H9 (cell line): ENCODE measurements at regions not wholly inside any gene's neighbourhood (a gene's known extent, or its start where the extent isn't known, plus 50 kb on each side); places are given as distances from the start of the nearest gene placed in this dataset.

Experiments
- DNase-seq: peaks from one replicate; pipeline ENCODE4 v3.0.0-alpha.2; 2017
- H2AFZ ChIP-seq: one replicate; pipeline ENCODE4 v1.6.1; 2013; ENCODE audit warnings: mild to moderate bottlenecking, low read length, control low read depth, moderate library complexity
- H2AK5ac ChIP-seq: 2 replicates; pipeline ENCODE4 v1.6.1; 2013; ENCODE audit warnings: low read length, control low read depth, mixed read lengths; ENCODE audit not compliant: insufficient read length
- H2BK120ac ChIP-seq: one replicate; pipeline ENCODE4 v1.6.1; 2013; ENCODE audit warnings: low read depth, mild to moderate bottlenecking, low read length, control low read depth, inconsistent platforms; ENCODE audit not compliant: poor library complexity, severe bottlenecking
- H2BK12ac ChIP-seq: 2 replicates; pipeline ENCODE4 v1.6.1; 2013; ENCODE audit warnings: low read length, control low read depth, mixed read lengths, low read depth; ENCODE audit not compliant: insufficient read length
- H2BK15ac ChIP-seq: 2 replicates; pipeline ENCODE4 v1.6.1; 2013; ENCODE audit warnings: low read depth, low read length, control low read depth
- H2BK20ac ChIP-seq: one replicate; pipeline ENCODE4 v1.6.1; 2013; ENCODE audit warnings: low read depth, mild to moderate bottlenecking, low read length, control low read depth, inconsistent platforms; ENCODE audit not compliant: poor library complexity, severe bottlenecking
- H2BK5ac ChIP-seq: 2 replicates; pipeline ENCODE4 v1.6.1; 2013; ENCODE audit warnings: low read length, control low read depth, mixed read lengths; ENCODE audit not compliant: insufficient read length
- H3K14ac ChIP-seq: 2 replicates; pipeline ENCODE4 v1.6.1; 2013; ENCODE audit warnings: low read length, control low read depth; ENCODE audit not compliant: insufficient read depth
- H3K18ac ChIP-seq: 2 replicates; pipeline ENCODE4 v1.6.1; 2013; ENCODE audit warnings: low read depth, mild to moderate bottlenecking, mixed read lengths, low read length, control low read depth; ENCODE audit not compliant: insufficient read length
- H3K23ac ChIP-seq: 2 replicates; pipeline ENCODE4 v1.6.1; 2013; ENCODE audit warnings: low read length, control low read depth, mixed read lengths, low read depth; ENCODE audit not compliant: insufficient read length
- H3K23me2 ChIP-seq: 2 replicates; pipeline ENCODE4 v1.6.1; 2013; ENCODE audit warnings: low read depth, mild to moderate bottlenecking, mixed read lengths, low read length, control low read depth; ENCODE audit not compliant: insufficient read length, poor library complexity, severe bottlenecking
- H3K27ac ChIP-seq: 2 replicates; pipeline ENCODE4 v1.5.1; 2013; ENCODE audit warnings: low read length, control low read depth, mixed read lengths, low read depth; ENCODE audit not compliant: insufficient read length
- H3K27me3 ChIP-seq: 2 replicates; pipeline ENCODE4 v1.6.1; 2013; ENCODE audit warnings: low read length, control low read depth, inconsistent platforms; ENCODE audit not compliant: insufficient read depth
- H3K4ac ChIP-seq: 2 replicates; pipeline ENCODE4 v1.6.1; 2013; ENCODE audit warnings: low read depth, mild to moderate bottlenecking, control low read depth, inconsistent platforms, low read length, moderate library complexity
- H3K4me1 ChIP-seq: 2 replicates; pipeline ENCODE4 v1.6.1; 2013; ENCODE audit warnings: low read length, control low read depth, inconsistent platforms; ENCODE audit not compliant: insufficient read depth
- H3K4me2 ChIP-seq: 2 replicates; pipeline ENCODE4 v1.6.1; 2013; ENCODE audit warnings: low read length, control low read depth, mixed read lengths; ENCODE audit not compliant: insufficient read length, insufficient read depth
- H3K56ac ChIP-seq: 2 replicates; pipeline ENCODE4 v1.6.1; 2013; ENCODE audit warnings: low read depth, mild to moderate bottlenecking, mixed read lengths, low read length, control low read depth; ENCODE audit not compliant: insufficient read length
- H3K79me1 ChIP-seq: 2 replicates; pipeline ENCODE4 v1.6.1; 2013; ENCODE audit warnings: low read depth, mild to moderate bottlenecking, moderate library complexity, low read length, control low read depth, inconsistent platforms; ENCODE audit not compliant: insufficient read depth, poor library complexity, severe bottlenecking
- H3K79me2 ChIP-seq: 2 replicates; pipeline ENCODE4 v1.6.1; 2013; ENCODE audit warnings: low read length, control low read depth, inconsistent platforms; ENCODE audit not compliant: insufficient read depth
- H3K9ac ChIP-seq: 2 replicates; pipeline ENCODE4 v1.6.1; 2013; ENCODE audit warnings: low read length, control low read depth, mixed read lengths; ENCODE audit not compliant: insufficient read length; ENCODE audit errors: extremely low read depth
- H3K9me3 ChIP-seq: one replicate; pipeline ENCODE4 v1.6.1; 2013; ENCODE audit warnings: low read depth, low read length, inconsistent platforms; ENCODE audit not compliant: control insufficient read depth
- H3T11ph ChIP-seq: one replicate; pipeline ENCODE4 v1.6.1; 2013; ENCODE audit warnings: mild to moderate bottlenecking, low read length, control low read depth, inconsistent platforms
- H4K20me1 ChIP-seq: one replicate; pipeline ENCODE4 v1.6.1; 2013; ENCODE audit not compliant: control insufficient read depth, insufficient read length, insufficient read depth
- H4K5ac ChIP-seq: 2 replicates; pipeline ENCODE4 v1.6.1; 2013; ENCODE audit warnings: low read depth, mild to moderate bottlenecking, mixed read lengths, low read length, control low read depth; ENCODE audit not compliant: insufficient read length
- H4K8ac ChIP-seq: replicated peaks from 2 replicates; pipeline ENCODE4 v1.6.1; 2013; ENCODE audit warnings: low read length, control low read depth, mixed read lengths, low read depth; ENCODE audit not compliant: insufficient read length
- H4K91ac ChIP-seq: 2 replicates; pipeline ENCODE4 v1.6.1; 2013; ENCODE audit warnings: low read depth, mild to moderate bottlenecking, moderate library complexity, mixed read lengths, low read length, control low read depth; ENCODE audit not compliant: insufficient read length
- H3K27ac Mint-ChIP-seq, 3 experiments: 2 replicates in 2 of 3; 3 replicates in 1 of 3; pipeline ENCODE4 v1.8.0; 2020 to 2021; ENCODE audit warnings: mixed read lengths in 3 of 3, mild to moderate bottlenecking in 1 of 3, moderate library complexity in 1 of 3
- H3K27me3 Mint-ChIP-seq: 2 replicates; pipeline ENCODE4 v1.8.0; 2021; ENCODE audit warnings: low read depth, mild to moderate bottlenecking, moderate library complexity, mixed read lengths
- H3K36me3 Mint-ChIP-seq, 3 experiments: 2 replicates in 2 of 3; 3 replicates in 1 of 3; pipeline ENCODE4 v1.8.0; 2020 to 2021; ENCODE audit warnings: low read depth in 3 of 3, mixed read lengths in 3 of 3; ENCODE audit not compliant: insufficient read depth in 1 of 3
- H3K4me1 Mint-ChIP-seq, 2 experiments: 2 replicates each; pipeline ENCODE4 v1.8.0; 2020; ENCODE audit warnings: mixed read lengths in 2 of 2
- H3K4me3 Mint-ChIP-seq, 2 experiments: 2 replicates in 1 of 2; 3 replicates in 1 of 2; pipeline ENCODE4 v1.8.0; 2020 to 2021; ENCODE audit warnings: mild to moderate bottlenecking in 2 of 2, mixed read lengths in 2 of 2, moderate library complexity in 1 of 2
- H3K9me3 Mint-ChIP-seq, 2 experiments: 2 replicates in 1 of 2; 3 replicates in 1 of 2; pipeline ENCODE4 v1.8.0; 2020; ENCODE audit warnings: mild to moderate bottlenecking in 2 of 2, mixed read lengths in 2 of 2, moderate library complexity in 1 of 2
- TF ChIP-seq, protein P1 (sequence below): fragments of 200-600 bp; sonication (generic); conservative IDR thresholded peaks from 3 replicates; pipeline ENCODE4 v1.8.0; 2021; ENCODE audit warnings: antibody characterized with exemption, mild to moderate bottlenecking

DNA sequence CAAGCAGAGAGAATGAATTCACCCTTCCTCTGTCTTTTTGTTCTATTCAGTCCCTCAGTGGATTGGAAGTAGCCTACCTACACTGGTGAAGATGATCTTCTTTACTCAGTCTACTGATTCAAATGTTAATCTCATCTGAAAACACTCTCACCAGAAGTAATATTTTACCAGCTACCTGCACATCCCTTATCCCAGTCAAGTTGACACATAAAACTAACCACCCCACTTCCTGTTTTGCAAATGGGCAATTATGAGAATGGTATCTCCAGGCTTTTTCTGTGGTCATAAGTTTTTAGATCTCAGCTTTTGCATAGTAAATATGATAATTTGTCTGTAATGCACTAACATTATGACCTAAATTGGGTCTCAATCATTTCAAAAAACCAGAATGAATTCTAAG is 228.8 kb upstream of the ECI2 start:
- TF ChIP-seq, protein P1, sequence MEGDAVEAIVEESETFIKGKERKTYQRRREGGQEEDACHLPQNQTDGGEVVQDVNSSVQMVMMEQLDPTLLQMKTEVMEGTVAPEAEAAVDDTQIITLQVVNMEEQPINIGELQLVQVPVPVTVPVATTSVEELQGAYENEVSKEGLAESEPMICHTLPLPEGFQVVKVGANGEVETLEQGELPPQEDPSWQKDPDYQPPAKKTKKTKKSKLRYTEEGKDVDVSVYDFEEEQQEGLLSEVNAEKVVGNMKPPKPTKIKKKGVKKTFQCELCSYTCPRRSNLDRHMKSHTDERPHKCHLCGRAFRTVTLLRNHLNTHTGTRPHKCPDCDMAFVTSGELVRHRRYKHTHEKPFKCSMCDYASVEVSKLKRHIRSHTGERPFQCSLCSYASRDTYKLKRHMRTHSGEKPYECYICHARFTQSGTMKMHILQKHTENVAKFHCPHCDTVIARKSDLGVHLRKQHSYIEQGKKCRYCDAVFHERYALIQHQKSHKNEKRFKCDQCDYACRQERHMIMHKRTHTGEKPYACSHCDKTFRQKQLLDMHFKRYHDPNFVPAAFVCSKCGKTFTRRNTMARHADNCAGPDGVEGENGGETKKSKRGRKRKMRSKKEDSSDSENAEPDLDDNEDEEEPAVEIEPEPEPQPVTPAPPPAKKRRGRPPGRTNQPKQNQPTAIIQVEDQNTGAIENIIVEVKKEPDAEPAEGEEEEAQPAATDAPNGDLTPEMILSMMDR: no peak
- peaks cover 10 to 14% of the 10 kb centered on the region in 2 experiments for H3K4me1 Mint-ChIP-seq
- no peak overlapping the region for H2BK20ac ChIP-seq
- H2BK15ac ChIP-seq: no peak overlapping the region
- peaks cover 9% of the 10 kb centered on the region for H3K27me3 Mint-ChIP-seq
- no peak overlapping the region for H3K27ac Mint-ChIP-seq
- no peak for DNase-seq
- H3K27me3 ChIP-seq: no peaks in the 10 kb centered on the region; the same call in 1 of the 2 replicates
- no peak overlapping the region for H3K4me3 Mint-ChIP-seq
- no peaks in the 10 kb centered on the region for H3K9me3 ChIP-seq
- H3K4me1 ChIP-seq: peaks cover 5% of the 10 kb centered on the region; the same call in 1 of the 2 replicates
- H4K20me1 ChIP-seq: no peaks in the 10 kb centered on the region
- no peak overlapping the region for H4K91ac ChIP-seq
- H3K9ac ChIP-seq: no peak overlapping the region
- H4K5ac ChIP-seq: no peak overlapping the region
- H3K56ac ChIP-seq: no peak overlapping the region
- no peaks in the 10 kb centered on the region for H3K79me1 ChIP-seq
- H3K23me2 ChIP-seq: no peaks in the 10 kb centered on the region
- no peak overlapping the region for H2AK5ac ChIP-seq
- no peak overlapping the region for H3K4me2 ChIP-seq
- H4K8ac ChIP-seq: no peak overlapping the region
- no peak overlapping the region for H2AFZ ChIP-seq
- H3K36me3 Mint-ChIP-seq: peaks cover 0 to 2% (median 0%) of the 10 kb centered on the region in 3 experiments; a peak in 1 of 7 replicates
- H3K79me2 ChIP-seq: no peaks in the 10 kb centered on the region
- H3K27ac ChIP-seq: no peak overlapping the region
- no peaks in the 10 kb centered on the region for H3K9me3 Mint-ChIP-seq
- no peak overlapping the region for H2BK120ac ChIP-seq
- no peak overlapping the region for H3K14ac ChIP-seq
- no peak overlapping the region for H3T11ph ChIP-seq
- H3K4ac ChIP-seq: no peak overlapping the region
- H3K18ac ChIP-seq: no peak overlapping the region
- H3K23ac ChIP-seq: no peak overlapping the region
- no peak overlapping the region for H2BK5ac ChIP-seq
- H2BK12ac ChIP-seq: no peak overlapping the region
